Hepatocyte (in vitro differentiated cells): ENCODE measurements at regions not wholly inside any gene's neighbourhood (a gene's known extent, or its start where the extent isn't known, plus 50 kb on each side); places are given as distances from the start of the nearest gene placed in this dataset.

Source experiments
- CTCF ChIP-seq: fragments of 200-600 bp; sonication (generic); IDR thresholded peaks from 2 replicates; pipeline ENCODE4 v1.5.1; 2016; ENCODE audit warnings: antibody characterized with exemption, mild to moderate bottlenecking; ENCODE audit not compliant: poor library complexity
- EZH2 ChIP-seq: fragments of 200-600 bp; sonication (generic); IDR thresholded peaks from 2 replicates; pipeline ENCODE4 v1.6.1; 2016; ENCODE audit warnings: antibody characterized with exemption, mild to moderate bottlenecking, borderline replicate concordance

- TF ChIP-seq EZH2 (no peak), CTCF (no peak)
Measured at GRCh38 chr13:67803118-67803517, 573.0 kb upstream of the PCDH9 start.
